Natural killer cell (primary cell): ENCODE measurements at regions not wholly inside any gene's neighbourhood (a gene's known extent, or its start where the extent isn't known, plus 50 kb on each side); places are given as distances from the start of the nearest gene placed in this dataset.

Experiments
- ATAC-seq, 3 donors: fragments of 150-1000 bp in 2 of 3; fragments of 200-7000 bp in 1 of 3; cut with Tn5 transposase; 1 replicate in 1 of 3; 2 replicates in 2 of 3; pipeline ENCODE4 v1.10.0; 2021; ENCODE audit warnings: mild to moderate bottlenecking in 2 of 3, moderate library complexity in 2 of 3
- DNase-seq, 2 donors: peaks; one replicate each; pipeline versions ENCODE4 v3.0.0 to v3.0.0-alpha.2; 2013 to 2021; ENCODE audit warnings: mixed read lengths in 1 of 2
- H3K27ac ChIP-seq: one replicate; pipeline ENCODE4 v1.5.1; 2013; ENCODE audit warnings: mild to moderate bottlenecking, low read length
- H3K27me3 ChIP-seq: one replicate; pipeline ENCODE4 v1.6.1; 2013; ENCODE audit warnings: low read length; ENCODE audit not compliant: control insufficient read depth, insufficient read depth
- H3K36me3 ChIP-seq: one replicate; pipeline ENCODE4 v1.6.1; 2013; ENCODE audit warnings: low read length; ENCODE audit not compliant: control insufficient read depth, insufficient read depth
- H3K4me1 ChIP-seq: one replicate; pipeline ENCODE4 v1.6.1; 2013; ENCODE audit warnings: low read length; ENCODE audit not compliant: control insufficient read depth, insufficient read depth
- H3K4me3 ChIP-seq: one replicate; pipeline ENCODE4 v1.5.1; 2013; ENCODE audit warnings: low read length
- H3K9me3 ChIP-seq: one replicate; pipeline ENCODE4 v1.6.1; 2013; ENCODE audit warnings: low read length; ENCODE audit not compliant: control insufficient read depth, insufficient read depth
- H3K27ac Mint-ChIP-seq, 2 donors: one replicate each; pipeline ENCODE4 v1.8.0; 2022; ENCODE audit warnings: mild to moderate bottlenecking in 2 of 2, mixed read lengths in 2 of 2, moderate library complexity in 1 of 2
- H3K27me3 Mint-ChIP-seq, 2 donors: one replicate each; pipeline ENCODE4 v1.8.0; 2022; ENCODE audit warnings: low read depth in 2 of 2, mixed read lengths in 2 of 2
- H3K36me3 Mint-ChIP-seq: one replicate; pipeline ENCODE4 v1.8.0; 2022; ENCODE audit warnings: mixed read lengths
- H3K4me1 Mint-ChIP-seq, 2 donors: one replicate each; pipeline ENCODE4 v1.8.0; 2022; ENCODE audit warnings: mixed read lengths in 2 of 2
- H3K4me3 Mint-ChIP-seq: one replicate; pipeline ENCODE4 v1.8.0; 2022; ENCODE audit warnings: mild to moderate bottlenecking, moderate library complexity, mixed read lengths
- H3K9me3 Mint-ChIP-seq, 2 donors: one replicate each; pipeline ENCODE4 v1.8.0; 2022; ENCODE audit warnings: mixed read lengths in 2 of 2
- WGBS: methylation state at CpG from one replicate; pipeline ENCODE4 v1.1.7; 2013; ENCODE audit warnings: missing lambda C conversion rate; ENCODE audit not compliant: insufficient coverage; 5-methylcytosine and 5-hydroxymethylcytosine counted together
- intact Hi-C: fragments of 100-400 bp; cut with micrococcal nuclease; formaldehyde crosslinking; loops from one replicate; pipeline ENCODE4 v1.14.2; 2022
- TF ChIP-seq, protein P1 (sequence below): fragments of 200-600 bp; IDR thresholded peaks from one replicate; pipeline ENCODE4 v1.8.0; 2022; ENCODE audit warnings: antibody characterized with exemption

DNA sequence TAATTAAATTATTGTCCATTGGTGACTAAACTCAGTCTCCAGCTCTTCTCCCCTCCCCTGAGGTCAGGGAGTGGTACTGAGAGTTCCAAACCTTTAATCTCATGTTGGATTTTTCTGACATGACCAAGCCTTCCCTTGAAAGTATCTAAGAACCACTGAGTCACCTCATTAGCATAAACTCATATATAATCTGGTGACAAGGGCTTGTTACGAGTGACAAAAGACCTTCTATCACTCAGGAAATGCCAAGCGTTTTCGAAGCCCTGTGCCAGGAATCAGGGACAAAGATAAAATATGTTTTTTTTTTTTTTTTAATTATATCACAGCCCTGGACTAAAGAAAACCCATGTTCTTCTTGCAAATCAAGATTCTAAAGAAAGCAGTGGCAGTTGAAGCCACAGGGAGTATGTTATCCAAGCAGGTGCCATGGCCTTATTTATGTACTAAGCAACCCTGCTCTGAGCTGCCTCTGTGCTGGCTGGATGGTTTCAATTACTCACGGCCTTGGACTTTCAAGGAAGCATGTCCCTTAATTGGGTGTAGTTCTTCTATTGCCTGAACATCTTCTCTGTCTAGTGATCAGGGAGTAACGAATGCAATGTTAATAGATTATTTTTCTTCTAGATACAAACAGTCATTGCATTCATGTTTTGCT lies 169.0 kb upstream of the PRKCQ start:
- Histone ChIP-seq H3K27me3 (peaks cover 3% of the 10 kb centered on the region), H3K4me3 (no peak overlapping the region), H3K4me1 (no peaks in the 10 kb centered on the region), H3K9me3 (no peaks in the 10 kb centered on the region), H3K36me3 (no peaks in the 10 kb centered on the region), H3K27ac (no peak overlapping the region)
- DNase-seq (no peak), ATAC-seq (no peak)
- TF ChIP-seq, protein P1, sequence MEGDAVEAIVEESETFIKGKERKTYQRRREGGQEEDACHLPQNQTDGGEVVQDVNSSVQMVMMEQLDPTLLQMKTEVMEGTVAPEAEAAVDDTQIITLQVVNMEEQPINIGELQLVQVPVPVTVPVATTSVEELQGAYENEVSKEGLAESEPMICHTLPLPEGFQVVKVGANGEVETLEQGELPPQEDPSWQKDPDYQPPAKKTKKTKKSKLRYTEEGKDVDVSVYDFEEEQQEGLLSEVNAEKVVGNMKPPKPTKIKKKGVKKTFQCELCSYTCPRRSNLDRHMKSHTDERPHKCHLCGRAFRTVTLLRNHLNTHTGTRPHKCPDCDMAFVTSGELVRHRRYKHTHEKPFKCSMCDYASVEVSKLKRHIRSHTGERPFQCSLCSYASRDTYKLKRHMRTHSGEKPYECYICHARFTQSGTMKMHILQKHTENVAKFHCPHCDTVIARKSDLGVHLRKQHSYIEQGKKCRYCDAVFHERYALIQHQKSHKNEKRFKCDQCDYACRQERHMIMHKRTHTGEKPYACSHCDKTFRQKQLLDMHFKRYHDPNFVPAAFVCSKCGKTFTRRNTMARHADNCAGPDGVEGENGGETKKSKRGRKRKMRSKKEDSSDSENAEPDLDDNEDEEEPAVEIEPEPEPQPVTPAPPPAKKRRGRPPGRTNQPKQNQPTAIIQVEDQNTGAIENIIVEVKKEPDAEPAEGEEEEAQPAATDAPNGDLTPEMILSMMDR, result no peak
- H3K36me3 Mint-ChIP-seq, result no peaks in the 10 kb centered on the region
- no peaks in the 10 kb centered on the region for H3K4me1 Mint-ChIP-seq
- no peak overlapping the region for H3K4me3 Mint-ChIP-seq
- H3K9me3 Mint-ChIP-seq, result no peaks in the 10 kb centered on the region
- 90% methylated on average over 3 of the region's 5 CpGs for WGBS
- no peak overlapping the region for H3K27ac Mint-ChIP-seq
- H3K27me3 Mint-ChIP-seq, result peaks cover 28 to 49% of the 10 kb centered on the region in 2 donors
- intact Hi-C loops, result no loop called here

DNA sequence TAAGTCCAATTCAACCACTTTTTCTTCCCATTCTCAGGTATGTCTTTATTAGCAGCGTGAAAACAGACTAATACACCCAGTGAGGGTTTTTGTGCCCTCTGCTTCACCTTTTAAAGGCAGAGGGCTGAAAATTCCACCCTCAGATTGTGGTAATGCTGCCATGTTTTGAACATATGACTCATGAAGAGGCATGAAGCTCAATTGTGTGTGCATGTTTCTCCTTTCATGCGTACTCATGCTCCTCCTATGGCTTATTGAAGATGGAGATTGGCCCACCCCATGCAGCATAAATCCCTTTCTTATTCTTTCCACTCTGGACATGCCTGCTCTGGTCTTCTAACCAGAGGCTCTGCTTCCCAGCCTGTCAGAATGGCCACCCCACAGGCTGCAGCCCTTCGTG lies 168.0 kb upstream of the PRKCQ start:
- peaks cover 26 to 48% of the 10 kb centered on the region in 2 donors for H3K27me3 Mint-ChIP-seq
- H3K4me3 Mint-ChIP-seq, result no peak overlapping the region
- H3K27ac Mint-ChIP-seq, result no peak overlapping the region
- no peaks in the 10 kb centered on the region for H3K4me1 Mint-ChIP-seq
- intact Hi-C loops, result no loop called here
- Histone ChIP-seq H3K9me3 (no peaks in the 10 kb centered on the region), H3K36me3 (no peaks in the 10 kb centered on the region), H3K4me1 (no peaks in the 10 kb centered on the region), H3K27me3 (peaks cover 3% of the 10 kb centered on the region), H3K4me3 (no peak overlapping the region), H3K27ac (no peak overlapping the region)
- TF ChIP-seq, protein P1, result no peak
- 91% methylated on average over 3 of the region's 3 CpGs for WGBS
- ATAC-seq (no peak), DNase-seq (no peak)
- no peaks in the 10 kb centered on the region for H3K9me3 Mint-ChIP-seq
- H3K36me3 Mint-ChIP-seq, result no peaks in the 10 kb centered on the region

DNA sequence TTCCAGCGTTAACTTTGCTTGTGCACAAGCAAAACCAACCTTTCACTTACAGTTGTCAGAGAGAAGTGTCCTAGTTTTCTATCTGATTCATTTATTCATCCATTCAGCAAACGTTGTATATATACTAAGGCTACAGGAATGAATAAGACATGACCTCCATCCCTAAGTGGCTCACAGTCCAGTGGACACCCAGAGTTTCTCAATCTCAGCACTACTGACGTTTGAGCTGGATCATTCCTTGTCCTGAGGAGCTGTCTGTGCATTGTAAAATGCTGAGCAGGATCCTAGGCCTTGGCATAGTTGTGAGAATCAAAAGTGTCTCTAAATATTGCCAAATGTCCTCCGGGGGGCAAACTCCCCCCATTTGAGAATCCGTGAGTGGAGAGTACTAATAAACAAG lies 166.7 kb upstream of the PRKCQ start:
- WGBS, result 75% methylated on average over 5 of the region's 5 CpGs
- Mint-ChIP-seq H3K4me1 (no peaks in the 10 kb centered on the region), H3K27ac (no peak overlapping the region), H3K36me3 (no peaks in the 10 kb centered on the region), H3K4me3 (no peak overlapping the region), H3K27me3 (peaks cover 26 to 38% of the 10 kb centered on the region in 2 donors), H3K9me3 (no peaks in the 10 kb centered on the region)
- Histone ChIP-seq H3K9me3 (no peaks in the 10 kb centered on the region), H3K4me1 (no peaks in the 10 kb centered on the region), H3K4me3 (no peak overlapping the region), H3K36me3 (no peaks in the 10 kb centered on the region), H3K27ac (no peak overlapping the region), H3K27me3 (peaks cover 3% of the 10 kb centered on the region)
- TF ChIP-seq, protein P1, result no peak
- ATAC-seq (no peak), DNase-seq (no peak)
- intact Hi-C loops, result no loop called here

DNA sequence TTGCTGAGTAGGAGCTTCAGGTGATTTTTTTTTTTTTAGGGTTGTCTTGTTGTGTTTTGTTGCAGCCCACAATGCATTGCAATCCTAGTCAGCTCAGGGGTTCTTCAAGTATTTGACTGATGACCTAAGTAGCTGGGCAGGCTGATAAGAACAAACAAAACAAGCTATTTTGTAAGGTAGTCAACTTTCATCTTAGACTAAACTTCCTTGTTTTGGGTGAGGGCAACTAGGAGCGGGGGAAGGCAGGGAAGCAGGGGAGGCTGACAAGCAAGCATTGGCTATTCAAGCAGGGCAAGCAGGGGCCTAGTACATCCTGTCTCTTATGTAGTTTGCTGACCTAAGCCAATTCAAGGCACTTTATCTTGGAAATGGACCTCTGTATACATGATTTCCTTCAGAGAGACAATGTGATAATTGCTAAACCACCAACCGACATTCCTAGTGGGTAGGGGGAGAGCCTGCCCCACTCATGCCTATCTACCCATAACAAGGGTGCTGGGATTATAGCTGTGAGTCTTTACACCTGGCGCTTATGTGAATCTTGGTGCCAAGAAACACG lies 163.3 kb upstream of the PRKCQ start:
- no peaks in the 10 kb centered on the region for H3K27me3 ChIP-seq
- no peak for DNase-seq
- H3K36me3 Mint-ChIP-seq, result no peaks in the 10 kb centered on the region
- no peaks in the 10 kb centered on the region for H3K36me3 ChIP-seq
- H3K27ac ChIP-seq, result no peak overlapping the region
- peaks cover 17 to 30% of the 10 kb centered on the region in 2 donors for H3K27me3 Mint-ChIP-seq
- no peaks in the 10 kb centered on the region for H3K9me3 ChIP-seq
- no peaks in the 10 kb centered on the region for H3K9me3 Mint-ChIP-seq
- intact Hi-C loops, result no loop called here
- no peak overlapping the region for H3K4me3 ChIP-seq
- H3K4me1 ChIP-seq, result no peaks in the 10 kb centered on the region
- no peak for ATAC-seq
- TF ChIP-seq, protein P1, result no peak
- no peak overlapping the region for H3K4me3 Mint-ChIP-seq
- 94% methylated on average over 3 of the region's 4 CpGs for whole genome bisulfite sequencing
- H3K27ac Mint-ChIP-seq, result no peak overlapping the region
- no peaks in the 10 kb centered on the region for H3K4me1 Mint-ChIP-seq
